Skin of body (tissue), 1 donor: ENCODE measurements at regions not wholly inside any gene's neighbourhood (a gene's known extent, or its start where the extent isn't known, plus 50 kb on each side); places are given as distances from the start of the nearest gene placed in this dataset.

Experiments used
- DNase-seq: peaks from one replicate; lab custom pipeline; 2025; lab: John Stamatoyannopoulos, UW

GRCh38 chr4:110886270-110886669 lies 263.4 kb upstream of the PITX2 start:
- DNase-seq, result no peak

GRCh38 chr4:110886856-110887255 lies 264.0 kb upstream of the PITX2 start:
- DNase-seq, result no peak

DNA sequence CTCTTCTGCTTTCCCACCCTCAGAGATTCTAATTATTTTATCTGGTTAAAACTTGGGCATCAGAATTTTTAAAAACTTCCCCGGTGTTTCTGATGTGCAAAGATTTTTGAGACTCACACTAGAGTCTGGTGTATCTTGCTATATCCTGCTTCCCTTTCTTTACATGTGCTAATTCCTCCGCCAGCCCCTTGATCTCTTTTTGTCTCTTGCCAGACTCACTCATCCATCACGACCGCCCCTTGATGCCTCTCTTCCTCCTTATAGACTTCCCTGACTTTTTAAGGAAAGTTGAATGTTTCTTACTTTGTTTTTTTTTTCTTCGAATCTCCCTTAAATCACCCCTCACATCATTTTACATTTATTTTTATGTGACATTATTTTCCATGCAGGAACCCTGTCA lies 274.9 kb upstream of the PITX2 start:
- no peak for DNase-seq

DNA sequence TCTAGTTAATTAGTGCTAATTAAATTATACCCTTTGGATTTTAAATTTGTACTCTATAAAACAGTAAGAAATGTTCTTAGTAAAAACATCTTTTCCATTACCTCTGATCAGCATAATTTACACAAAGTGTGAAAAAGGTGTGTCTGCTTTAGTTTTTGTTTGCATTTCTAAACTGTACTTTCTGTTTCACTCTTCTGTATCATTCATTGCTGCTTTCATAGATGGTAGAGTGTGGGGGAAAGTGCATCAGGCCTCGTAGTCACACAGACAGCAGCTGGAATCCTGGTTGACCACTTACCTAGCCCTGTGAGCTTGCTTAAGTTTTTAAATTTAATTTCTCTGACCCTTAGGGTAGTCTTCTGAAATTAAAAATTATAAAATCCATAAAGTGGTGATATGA lies 275.4 kb upstream of the PITX2 start:
- DNase-seq, result no peak

DNA sequence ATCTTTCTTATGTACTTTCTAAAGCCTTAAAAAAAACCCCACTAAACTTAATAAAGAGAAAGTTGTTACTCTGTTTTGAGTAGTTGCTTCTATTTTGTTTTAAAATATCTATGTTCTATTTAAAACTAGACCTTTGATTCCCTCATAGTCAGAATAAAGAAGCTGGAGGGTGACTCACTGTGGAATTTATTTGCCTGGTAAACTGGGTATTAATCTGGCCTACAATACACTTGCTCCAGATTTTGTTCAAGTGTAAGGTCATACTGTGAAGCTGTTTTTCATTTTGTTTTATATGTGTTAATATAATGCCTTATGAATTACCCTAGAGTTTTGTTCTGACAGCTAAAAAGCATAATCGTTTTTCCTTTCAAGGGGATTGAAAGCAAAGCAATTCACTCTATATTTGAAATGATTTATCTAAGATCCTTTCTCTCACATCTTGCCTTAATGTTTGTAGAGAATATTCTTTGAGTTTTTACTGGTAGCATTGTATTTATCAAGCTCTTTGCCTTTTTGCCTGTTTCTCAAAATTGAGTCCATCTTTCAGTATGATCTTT lies 277.4 kb upstream of the PITX2 start:
- no peak for DNase-seq

DNA sequence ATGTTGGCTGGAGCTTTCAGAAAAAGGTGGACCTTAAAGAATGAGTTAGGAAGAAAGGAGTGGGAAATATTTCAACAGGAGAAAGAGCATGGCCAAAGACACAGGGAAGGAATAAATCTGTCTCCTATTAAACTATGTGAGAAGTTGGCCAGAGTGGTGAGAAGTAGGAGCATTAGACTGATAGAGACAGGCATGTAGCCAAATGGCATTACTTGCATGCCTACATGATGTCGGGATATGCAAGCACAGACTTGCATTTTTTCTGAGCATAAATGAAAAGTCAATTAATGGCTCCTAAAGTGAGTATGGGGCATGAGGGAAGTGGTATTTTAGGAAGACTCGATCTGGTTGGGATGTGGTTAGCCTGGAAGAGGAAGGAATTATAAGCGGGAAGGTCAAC lies 279.6 kb upstream of the PITX2 start:
- DNase-seq, result no peak

DNA sequence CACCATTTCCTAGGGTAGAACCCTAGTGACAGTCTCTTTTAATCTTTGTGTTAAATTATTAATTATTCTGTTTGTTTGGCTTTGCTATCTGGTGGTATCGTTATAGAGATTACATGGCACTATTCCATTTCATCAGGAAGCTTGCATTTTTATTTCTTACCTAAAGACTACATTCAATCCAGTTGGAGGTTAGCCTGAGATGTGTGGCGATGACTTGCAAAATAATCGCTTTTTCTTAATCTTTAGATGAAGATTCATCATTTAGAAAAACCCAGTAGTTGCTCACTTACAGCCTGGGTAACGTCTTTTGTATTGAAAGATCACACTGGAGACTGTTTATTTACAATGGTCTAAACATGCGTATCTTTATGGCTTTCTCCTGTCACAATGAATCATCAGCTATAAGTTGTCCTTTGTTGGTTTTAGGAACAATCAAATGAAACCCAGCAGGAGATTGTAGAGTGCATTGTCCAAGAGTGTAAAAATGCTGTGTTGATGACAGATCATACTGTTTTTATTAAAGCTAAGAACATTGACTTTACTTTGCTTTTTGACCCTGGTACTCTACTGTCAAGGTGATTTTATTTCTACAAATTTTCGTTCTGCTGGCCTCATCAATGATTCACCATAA lies 281.7 kb upstream of the PITX2 start:
- no peak for DNase-seq

DNA sequence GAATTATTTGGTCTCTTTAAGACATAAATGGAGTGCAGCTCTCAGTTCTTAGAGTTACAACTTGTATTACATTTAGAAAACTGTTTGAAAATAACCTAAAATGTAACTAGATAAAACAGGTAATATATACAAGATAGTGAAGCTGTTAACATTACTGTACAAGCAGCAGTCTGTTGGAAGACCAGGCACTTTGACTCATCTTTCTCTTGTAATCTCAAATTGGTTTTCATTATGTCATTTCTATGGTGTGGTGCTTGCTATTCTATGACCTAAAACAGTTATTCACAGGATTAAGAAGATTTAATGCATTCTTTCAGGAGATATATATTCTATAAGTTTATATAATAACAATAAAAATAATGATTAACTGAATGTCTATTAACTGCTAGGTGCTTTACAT lies 282.5 kb upstream of the PITX2 start:
- DNase-seq, result no peak

GRCh38 chr4:110907801-110908313 lies 285.0 kb upstream of the PITX2 start:
- DNase-seq, result no peak

- no peak for DNase-seq
Observed at GRCh38 chr4:110914791-110915190, 291.9 kb upstream of the PITX2 start.

DNA sequence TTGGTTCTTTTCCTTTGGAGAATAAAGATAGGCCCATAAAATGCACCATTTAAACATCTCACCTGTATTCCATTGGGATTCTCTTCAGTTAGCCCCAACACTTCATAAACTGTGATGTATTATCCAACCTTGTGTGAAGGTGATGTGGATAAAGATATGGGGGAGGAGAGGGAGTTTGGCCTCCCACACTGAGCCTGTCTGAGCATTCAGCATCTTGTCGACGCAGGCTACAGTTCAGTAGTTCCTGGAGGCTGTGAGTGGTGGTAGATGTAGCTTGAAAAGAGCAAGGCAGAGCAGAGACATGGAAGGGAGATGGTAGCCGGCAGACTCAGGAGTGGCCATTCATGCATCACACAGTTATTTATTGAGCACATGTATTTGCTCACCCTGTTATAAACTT lies 292.4 kb upstream of the PITX2 start:
- no peak for DNase-seq

- no peak for DNase-seq
Observed at GRCh38 chr4:110916505-110916904, 293.6 kb upstream of the PITX2 start.

- DNase-seq, result no peak
Observed at GRCh38 chr4:110917835-110918234, 295.0 kb upstream of the PITX2 start.

DNA sequence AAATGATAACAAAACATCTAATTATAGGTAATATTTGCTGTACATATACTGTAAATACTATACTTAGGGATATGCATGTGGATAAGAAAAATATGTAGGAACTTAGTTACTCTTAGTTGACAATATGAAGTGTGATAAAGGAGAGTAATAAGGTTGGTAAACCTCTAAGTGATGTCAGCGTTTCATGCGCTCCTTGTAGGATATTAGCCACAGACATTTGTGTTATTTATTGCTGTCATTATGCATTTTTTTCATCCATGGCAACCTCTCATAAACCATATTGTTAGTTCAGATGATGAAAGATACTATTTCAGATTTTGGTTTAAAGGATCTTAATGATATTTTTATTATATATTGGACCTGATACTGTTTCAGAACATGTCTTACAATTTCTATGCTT lies 298.1 kb upstream of the PITX2 start:
- no peak for DNase-seq

GRCh38 chr4:110924761-110925160 lies 301.9 kb upstream of the PITX2 start:
- no peak for DNase-seq

DNA sequence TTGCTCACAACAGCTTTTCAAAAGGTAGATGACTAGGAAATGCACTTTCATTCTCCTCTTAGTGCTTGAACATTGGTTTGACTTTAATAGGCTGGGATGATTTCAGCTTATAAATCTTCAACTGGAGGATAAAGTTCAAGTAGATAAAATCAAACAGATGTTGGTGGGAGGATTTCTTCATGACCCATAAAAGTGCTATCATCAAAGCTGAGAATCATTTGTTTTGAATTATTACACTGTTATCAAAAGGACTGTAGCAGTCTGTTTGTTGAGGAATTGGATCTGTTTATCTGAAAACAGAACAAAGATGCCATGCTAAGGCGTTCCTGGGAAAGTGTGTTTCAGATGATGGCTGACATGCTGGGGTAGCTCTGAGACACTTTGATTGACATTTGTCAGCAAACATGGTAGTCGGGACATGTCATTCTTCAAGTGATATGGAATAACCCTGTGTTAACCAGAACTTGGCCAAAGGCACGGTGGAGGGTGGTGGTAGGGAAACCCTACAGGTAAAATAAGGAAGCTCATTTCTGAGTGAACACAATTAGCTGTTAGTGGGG lies 304.0 kb upstream of the PITX2 start:
- no peak for DNase-seq

- DNase-seq, result no peak
Observed at GRCh38 chr4:110933341-110933740, 310.5 kb upstream of the PITX2 start.

DNA sequence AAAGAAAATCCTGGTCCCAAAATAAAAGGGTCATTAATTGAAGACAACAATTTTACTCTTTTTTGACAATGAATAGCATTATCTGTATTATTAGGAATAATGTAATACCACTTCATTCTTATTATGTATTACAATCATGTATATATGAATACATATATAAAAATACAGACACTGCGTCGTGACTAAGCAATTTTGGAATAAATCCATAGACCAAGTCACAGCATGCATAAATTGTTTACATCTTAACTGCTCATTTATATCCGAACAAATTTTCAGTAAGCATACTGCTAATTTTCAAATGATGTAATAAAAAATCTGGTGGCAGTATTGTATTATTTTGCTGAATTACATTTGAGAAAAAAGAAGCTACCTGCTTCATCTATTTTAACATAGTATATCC lies 321.6 kb upstream of the PITX2 start:
- no peak for DNase-seq

- no peak for DNase-seq
Observed at GRCh38 chr4:110945600-110945999, 322.7 kb upstream of the PITX2 start.

DNA sequence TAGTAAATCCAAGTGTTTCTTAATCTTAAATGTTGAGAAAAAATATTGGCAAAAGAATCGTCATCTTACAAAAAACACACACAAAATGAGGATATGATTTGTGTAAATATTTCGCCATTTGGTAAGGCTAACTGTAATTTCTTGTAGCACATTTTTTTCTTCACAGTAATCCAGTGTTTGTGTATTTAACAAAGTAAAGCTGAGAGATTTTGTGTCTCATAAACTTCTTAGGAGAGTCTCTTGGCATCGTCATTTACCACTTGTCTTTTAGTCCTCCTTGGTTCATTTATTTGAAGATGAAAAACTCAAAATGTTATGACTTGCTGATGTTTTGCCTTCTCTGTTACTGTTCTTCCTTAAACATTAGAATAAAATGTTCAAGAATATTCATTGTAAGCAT lies 326.7 kb upstream of the PITX2 start:
- no peak for DNase-seq

- DNase-seq, result no peak
Observed at GRCh38 chr4:110950731-110951130, 327.9 kb upstream of the PITX2 start.

GRCh38 chr4:110953191-110953590 lies 330.3 kb upstream of the PITX2 start:
- DNase-seq, result no peak

GRCh38 chr4:110953898-110954297 lies 331.0 kb upstream of the PITX2 start:
- DNase-seq, result no peak
